ENCODE measurements at regions not wholly inside any gene's neighbourhood (a gene's known extent, or its start where the extent isn't known, plus 50 kb on each side); places are given as distances from the start of the nearest gene placed in this dataset.

- no peak for TF ChIP-seq CTCF (IDR thresholded peaks at IDR 0.05)
- peak; percentile 31 for DNase-seq
- Mint-ChIP-seq H3K27ac (peak overlapping the region; percentile 75), H3K36me3 (ENCODE audit: low read depth) (peaks cover 5% of the 10 kb centered on the region), H3K27me3 (ENCODE audit: insufficient read depth) (no peaks in the 10 kb centered on the region), H3K4me1 (ENCODE audit: low read depth) (peaks cover 78% of the 10 kb centered on the region), H3K9me3 (peaks cover under 1% of the 10 kb centered on the region), H3K4me3 (peak overlapping the region; percentile 51)
Observed at GRCh38 chr2:37589298-37589697, 82.1 kb downstream of the CDC42EP3 start.

- Mint-ChIP-seq H3K4me3 (peak overlapping the region; percentile 52), H3K4me1 (ENCODE audit: low read depth) (peaks cover 69% of the 10 kb centered on the region), H3K27me3 (ENCODE audit: insufficient read depth) (no peaks in the 10 kb centered on the region), H3K27ac (peak overlapping the region; percentile 75), H3K36me3 (ENCODE audit: low read depth) (peaks cover 12% of the 10 kb centered on the region), H3K9me3 (peaks cover 9% of the 10 kb centered on the region)
- no peak for TF ChIP-seq CTCF (IDR thresholded peaks at IDR 0.05)
- peak; percentile 83 for DNase-seq
Observed at GRCh38 chr2:37590119-37590571, 81.3 kb downstream of the CDC42EP3 start.
